ENCODE measurements at regions not wholly inside any gene's neighbourhood (a gene's known extent, or its start where the extent isn't known, plus 50 kb on each side); places are given as distances from the start of the nearest gene placed in this dataset.

GRCh38 chr4:128475597-128475996 lies 188.0 kb upstream of the PGRMC2 start:
- intact Hi-C loops (cut with DNase I) = no loop called here
- no peak for ATAC-seq
- no peak for DNase-seq (ENCODE audit: low spot score)

GRCh38 chr4:128471576-128471975 lies 184.0 kb upstream of the PGRMC2 start:
- ATAC-seq (no peak), DNase-seq (ENCODE audit: low spot score) (no peak)
- intact Hi-C loops (cut with DNase I) = no loop called here

- intact Hi-C loops (cut with DNase I) = no loop called here
- no peak for ATAC-seq
Measured at GRCh38 chr4:128470492-128471053, 183.0 kb upstream of the PGRMC2 start.

GRCh38 chr4:128468123-128468989 lies 180.7 kb upstream of the PGRMC2 start:
- ATAC-seq = peak; percentile 91

More at GRCh38 chr4:128470492-128471053, 183.0 kb upstream of the PGRMC2 start:
- DNase-seq (ENCODE audit: low spot score) = no peak

GRCh38 chr4:128465523-128465922 lies 177.9 kb upstream of the PGRMC2 start:
- DNase-seq (ENCODE audit: low spot score) (no peak), ATAC-seq (no peak)
- intact Hi-C loops (cut with DNase I) = no loop called here

More at GRCh38 chr4:128468123-128468989, 180.7 kb upstream of the PGRMC2 start:
- intact Hi-C loops (cut with DNase I) = no loop called here
- DNase-seq (ENCODE audit: low spot score) = peak; percentile 72

GRCh38 chr4:128463006-128463405 lies 175.4 kb upstream of the PGRMC2 start:
- no peak for ATAC-seq
- no peak for DNase-seq (ENCODE audit: low spot score)
- intact Hi-C loops (cut with DNase I) = no loop called here

- DNase-seq (ENCODE audit: low spot score) = no peak
- intact Hi-C loops (cut with DNase I) = no loop called here
- no peak for ATAC-seq
Measured at GRCh38 chr4:128462103-128462783, 174.6 kb upstream of the PGRMC2 start.

GRCh38 chr4:128461291-128462102 lies 173.9 kb upstream of the PGRMC2 start:
- intact Hi-C loops (cut with DNase I) = no loop called here
- DNase-seq (ENCODE audit: low spot score) (no peak), ATAC-seq (peak; percentile 94)

- intact Hi-C loops (cut with DNase I) = loop anchor here (10.0 kb wide), 1 partner anchor 405 kb away; no protein-coding TSS in a partner anchor
- ATAC-seq = no peak
Measured at GRCh38 chr4:128459547-128459946, 171.9 kb upstream of the PGRMC2 start.

GRCh38 chr4:128458816-128459215 lies 171.2 kb upstream of the PGRMC2 start:
- DNase-seq (ENCODE audit: low spot score) = no peak
- no peak for ATAC-seq

More at GRCh38 chr4:128459547-128459946, 171.9 kb upstream of the PGRMC2 start:
- no peak for DNase-seq (ENCODE audit: low spot score)

GRCh38 chr4:128457726-128458125 lies 170.1 kb upstream of the PGRMC2 start:
- no peak for DNase-seq (ENCODE audit: low spot score)
- intact Hi-C loops (cut with DNase I) = loop anchor here (10.0 kb wide), 1 partner anchor 407 kb away; no protein-coding TSS in a partner anchor
- ATAC-seq = no peak

More at GRCh38 chr4:128458816-128459215, 171.2 kb upstream of the PGRMC2 start:
- intact Hi-C loops (cut with DNase I) = loop anchor here (10.0 kb wide), 1 partner anchor 406 kb away; no protein-coding TSS in a partner anchor

GRCh38 chr4:128456171-128456570 lies 168.6 kb upstream of the PGRMC2 start:
- no peak for ATAC-seq
- no peak for DNase-seq (ENCODE audit: low spot score)
- intact Hi-C loops (cut with DNase I) = loop anchor here (10.0 kb wide), 1 partner anchor 409 kb away; no protein-coding TSS in a partner anchor

- ATAC-seq (no peak), DNase-seq (ENCODE audit: low spot score) (no peak)
- intact Hi-C loops (cut with DNase I) = loop anchor here (10.0 kb wide), 1 partner anchor 409 kb away; no protein-coding TSS in a partner anchor
Measured at GRCh38 chr4:128455480-128455879, 167.9 kb upstream of the PGRMC2 start.

- intact Hi-C loops (cut with DNase I) = loop anchor here (10.0 kb wide), 1 partner anchor 410 kb away; no protein-coding TSS in a partner anchor
- peak; percentile 3 for ATAC-seq
Measured at GRCh38 chr4:128454881-128455280, 167.3 kb upstream of the PGRMC2 start.

GRCh38 chr4:128454281-128454871 lies 166.8 kb upstream of the PGRMC2 start:
- ATAC-seq (peak; percentile 97), DNase-seq (ENCODE audit: low spot score) (peak; percentile 87)
- intact Hi-C loops (cut with DNase I) = loop anchor here (10.0 kb wide), 1 partner anchor 410 kb away; no protein-coding TSS in a partner anchor

More at GRCh38 chr4:128454881-128455280, 167.3 kb upstream of the PGRMC2 start:
- DNase-seq (ENCODE audit: low spot score) = no peak

GRCh38 chr4:128452415-128452814 lies 164.8 kb upstream of the PGRMC2 start:
- ATAC-seq (no peak), DNase-seq (ENCODE audit: low spot score) (no peak)
- intact Hi-C loops (cut with DNase I) = loop anchor here (10.0 kb wide), 1 partner anchor 412 kb away; no protein-coding TSS in a partner anchor

GRCh38 chr4:128451270-128451905 lies 163.8 kb upstream of the PGRMC2 start:
- intact Hi-C loops (cut with DNase I) = loop anchor here (10.0 kb wide), 1 partner anchor 413 kb away; no protein-coding TSS in a partner anchor
- DNase-seq (ENCODE audit: low spot score) = no peak
- no peak for ATAC-seq

Measured in sciatic nerve (tissue), 2 donors.